Neutrophil (primary cell): ENCODE measurements at regions not wholly inside any gene's neighbourhood (a gene's known extent, or its start where the extent isn't known, plus 50 kb on each side); places are given as distances from the start of the nearest gene placed in this dataset.

ENCODE experiments used
- H3K27ac ChIP-seq: fragments of 200-600 bp; sonication (generic); 2 replicates; pipeline ENCODE4 v1.5.1; 2016; ENCODE audit warnings: mild to moderate bottlenecking, moderate library complexity
- H3K27me3 ChIP-seq: fragments of 200-600 bp; sonication (generic); 2 replicates; pipeline ENCODE4 v1.6.0; 2016; ENCODE audit warnings: mild to moderate bottlenecking
- H3K36me3 ChIP-seq: fragments of 200-600 bp; sonication (generic); 2 replicates; pipeline ENCODE4 v1.5.1; 2017
- H3K4me1 ChIP-seq, 2 experiments: fragments of 200-600 bp in 1 of 2; sonication (generic) in 1 of 2; 1 replicate in 1 of 2; 2 replicates in 1 of 2; pipeline versions ENCODE4 v1.5.1 to v1.6.1; 2013 to 2016; ENCODE audit warnings: low read depth in 1 of 2, low read length in 1 of 2, mild to moderate bottlenecking in 1 of 2, moderate library complexity in 1 of 2; ENCODE audit not compliant: control insufficient read depth in 1 of 2, insufficient read depth in 1 of 2
- H3K4me3 ChIP-seq, 2 experiments: fragments of 200-600 bp in 1 of 2; sonication (generic) in 1 of 2; 1 replicate in 1 of 2; 2 replicates in 1 of 2; pipeline ENCODE4 v1.5.1; 2013 to 2016; ENCODE audit warnings: low read depth in 1 of 2, low read length in 1 of 2, mild to moderate bottlenecking in 1 of 2, moderate library complexity in 1 of 2
- H3K9me3 ChIP-seq: fragments of 200-600 bp; sonication (generic); 2 replicates; pipeline ENCODE4 v1.5.1; 2016
- TF ChIP-seq, protein P1 (sequence below): fragments of 200-600 bp; sonication (generic); IDR thresholded peaks from 2 replicates; pipeline ENCODE4 v1.5.1; 2016; ENCODE audit warnings: antibody characterized with exemption

DNA sequence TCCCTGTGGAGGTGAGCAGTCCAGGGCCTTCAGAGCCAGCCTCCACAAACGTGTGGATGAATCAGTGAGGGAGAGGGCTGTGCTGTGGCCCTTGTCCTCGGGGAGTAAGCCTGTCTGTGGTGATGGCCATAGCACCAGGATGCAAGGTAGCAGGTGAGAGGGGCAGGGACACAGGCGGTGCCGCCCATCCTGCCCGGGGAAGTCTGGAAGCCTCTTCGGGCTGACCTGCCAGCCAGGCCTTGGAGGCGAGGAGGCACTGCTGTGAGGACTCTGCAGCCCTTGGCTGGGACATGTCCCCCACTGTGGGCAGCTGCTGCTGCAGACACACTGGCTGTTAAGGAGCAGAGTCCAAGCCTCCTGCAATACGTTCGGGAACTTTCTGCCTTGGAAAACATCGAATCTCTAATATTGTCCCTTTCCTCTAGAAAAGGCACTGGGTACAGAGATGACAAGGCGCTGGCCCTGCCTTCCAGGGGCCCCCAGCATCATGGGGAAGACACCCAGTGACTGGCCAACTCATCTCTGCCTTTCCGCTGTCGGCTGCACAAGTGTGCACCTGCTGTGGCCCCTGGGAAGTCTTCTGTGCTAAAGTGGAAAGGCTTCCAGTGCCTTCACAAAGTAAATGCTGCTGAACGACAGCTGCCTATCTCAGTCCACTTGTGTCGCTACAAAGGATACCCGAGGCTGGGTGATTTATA, 101.4 kb downstream of the ADRA2C start:
- Histone ChIP-seq H3K27ac (no peak overlapping the region), H3K27me3 (peaks cover 62% of the 10 kb centered on the region)

DNA sequence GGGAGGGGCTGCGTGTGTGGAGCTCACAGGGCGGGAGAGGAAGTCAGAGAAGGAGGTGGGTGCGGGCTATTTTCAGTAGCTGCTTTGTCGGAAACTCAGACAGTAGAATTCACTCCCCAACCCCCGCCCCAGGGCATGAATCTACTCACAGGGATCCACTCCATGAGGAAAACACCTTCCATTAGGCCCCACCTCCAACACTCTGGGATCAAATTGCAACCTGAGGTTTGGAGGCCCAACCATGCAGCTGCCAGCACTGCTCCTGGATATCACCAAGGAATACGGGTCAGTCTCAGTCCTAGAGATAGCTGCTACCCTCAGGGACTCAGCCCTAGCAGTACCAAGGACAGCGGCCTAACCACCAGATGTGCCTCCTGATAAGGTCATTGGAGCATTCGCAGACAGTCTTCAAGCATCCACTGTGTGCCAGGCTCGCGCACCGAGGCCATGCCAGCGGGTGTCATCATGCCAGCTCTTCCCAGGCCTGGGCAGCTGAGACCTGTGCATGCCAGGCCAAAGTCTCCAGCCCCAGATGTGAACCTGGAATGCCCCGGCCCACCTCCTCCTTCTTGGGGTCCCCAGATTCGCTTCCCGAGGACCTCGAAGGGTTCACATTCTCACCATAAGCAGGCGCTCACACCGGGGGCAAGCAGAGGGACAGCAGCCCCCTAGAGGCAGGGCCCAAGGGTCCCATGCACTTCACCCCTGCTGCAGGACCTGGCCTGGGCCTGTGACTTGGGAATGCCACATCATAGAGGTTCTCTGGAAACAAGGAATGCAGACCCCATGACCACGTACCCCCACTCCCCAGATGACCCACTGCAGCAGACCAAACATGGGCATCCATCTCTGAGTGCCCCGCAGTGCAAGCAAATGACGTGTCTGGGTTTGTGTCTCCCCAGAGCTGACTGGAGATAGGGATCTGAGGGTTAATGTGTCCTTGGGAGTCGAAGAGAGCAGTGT, 102.3 kb downstream of the ADRA2C start:
- TF ChIP-seq, protein P1, sequence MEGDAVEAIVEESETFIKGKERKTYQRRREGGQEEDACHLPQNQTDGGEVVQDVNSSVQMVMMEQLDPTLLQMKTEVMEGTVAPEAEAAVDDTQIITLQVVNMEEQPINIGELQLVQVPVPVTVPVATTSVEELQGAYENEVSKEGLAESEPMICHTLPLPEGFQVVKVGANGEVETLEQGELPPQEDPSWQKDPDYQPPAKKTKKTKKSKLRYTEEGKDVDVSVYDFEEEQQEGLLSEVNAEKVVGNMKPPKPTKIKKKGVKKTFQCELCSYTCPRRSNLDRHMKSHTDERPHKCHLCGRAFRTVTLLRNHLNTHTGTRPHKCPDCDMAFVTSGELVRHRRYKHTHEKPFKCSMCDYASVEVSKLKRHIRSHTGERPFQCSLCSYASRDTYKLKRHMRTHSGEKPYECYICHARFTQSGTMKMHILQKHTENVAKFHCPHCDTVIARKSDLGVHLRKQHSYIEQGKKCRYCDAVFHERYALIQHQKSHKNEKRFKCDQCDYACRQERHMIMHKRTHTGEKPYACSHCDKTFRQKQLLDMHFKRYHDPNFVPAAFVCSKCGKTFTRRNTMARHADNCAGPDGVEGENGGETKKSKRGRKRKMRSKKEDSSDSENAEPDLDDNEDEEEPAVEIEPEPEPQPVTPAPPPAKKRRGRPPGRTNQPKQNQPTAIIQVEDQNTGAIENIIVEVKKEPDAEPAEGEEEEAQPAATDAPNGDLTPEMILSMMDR, result no peak
- H3K27me3 ChIP-seq, result peaks cover 62% of the 10 kb centered on the region
- no peaks in the 10 kb centered on the region for H3K36me3 ChIP-seq
- no peaks in the 10 kb centered on the region for H3K4me1 ChIP-seq
- H3K27ac ChIP-seq, result no peak overlapping the region
- no peaks in the 10 kb centered on the region for H3K9me3 ChIP-seq
- no peak overlapping the region for H3K4me3 ChIP-seq

More for the DNA sequence above, 101.4 kb downstream of the ADRA2C start:
- TF ChIP-seq, protein P1, result no peak
- Histone ChIP-seq H3K36me3 (no peaks in the 10 kb centered on the region), H3K4me3 (no peak overlapping the region), H3K4me1 (no peaks in the 10 kb centered on the region), H3K9me3 (no peaks in the 10 kb centered on the region)

DNA sequence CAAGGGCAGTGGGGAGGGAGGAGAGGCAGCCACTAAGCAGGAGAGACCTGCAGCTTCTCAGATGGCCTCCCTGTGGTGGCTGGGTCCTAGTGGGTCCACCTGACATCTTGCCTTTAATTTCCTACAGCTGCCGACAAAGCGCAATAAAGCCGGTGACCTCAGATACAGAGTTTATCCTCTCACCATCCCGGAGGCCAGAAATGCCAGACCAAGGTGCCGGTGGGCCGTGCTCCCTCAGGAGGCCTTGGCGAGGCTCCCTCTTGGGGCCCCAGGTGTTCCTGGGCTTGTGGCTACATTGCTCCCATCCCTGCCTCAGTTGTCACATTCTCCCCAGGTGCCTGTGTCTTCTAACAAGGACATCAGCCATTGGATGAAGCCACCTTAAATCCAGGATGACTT, 103.0 kb downstream of the ADRA2C start:
- H3K36me3 ChIP-seq, result no peaks in the 10 kb centered on the region
- H3K27ac ChIP-seq, result no peak overlapping the region
- H3K4me1 ChIP-seq, result no peaks in the 10 kb centered on the region
- H3K27me3 ChIP-seq, result peaks cover 69% of the 10 kb centered on the region
- TF ChIP-seq, protein P1, result no peak
- no peaks in the 10 kb centered on the region for H3K9me3 ChIP-seq
- H3K4me3 ChIP-seq, result no peak overlapping the region

DNA sequence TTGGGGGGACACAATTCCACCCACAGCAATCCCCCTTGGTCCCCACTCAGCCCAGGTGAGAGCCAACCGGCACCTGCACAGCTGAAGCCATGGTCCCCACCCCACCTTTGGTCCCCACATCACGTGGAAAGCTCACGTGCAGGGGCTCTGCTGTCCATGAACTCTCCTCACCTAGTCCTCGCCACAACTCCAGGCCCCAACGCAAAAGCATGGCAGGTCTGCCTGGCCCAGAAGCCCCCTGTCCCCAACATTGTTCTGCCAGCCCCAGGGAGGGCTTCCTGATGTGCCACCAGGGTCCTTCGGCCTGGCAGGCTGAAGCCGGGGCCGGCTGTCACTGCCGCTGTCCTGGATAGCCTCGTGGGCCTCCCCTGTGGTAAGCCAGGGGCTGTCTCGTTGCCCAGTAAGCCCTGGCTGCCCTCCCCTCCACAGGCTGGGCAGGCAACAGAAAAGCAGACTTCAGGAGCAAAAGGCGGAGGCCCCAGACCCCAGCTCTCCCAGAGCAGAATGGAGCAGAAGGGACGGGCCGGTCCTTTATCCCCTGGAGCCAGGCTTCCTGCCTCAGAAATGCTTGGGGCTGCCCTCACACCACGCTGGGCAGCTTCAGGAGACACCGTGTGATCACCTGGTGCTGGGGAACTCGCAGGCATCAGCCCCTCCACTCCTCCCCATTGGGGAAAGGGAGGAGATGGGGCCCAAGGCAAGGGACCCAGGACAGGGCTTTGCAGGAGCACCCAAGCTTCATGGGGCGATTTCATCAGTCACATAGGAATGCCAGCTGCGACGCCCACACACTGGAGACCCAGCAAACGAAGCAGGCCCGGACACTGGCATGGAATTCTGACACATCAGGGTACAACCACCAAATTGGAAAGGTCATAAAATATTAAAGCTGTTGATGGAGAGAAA, 103.7 kb downstream of the ADRA2C start:
- no peak overlapping the region for H3K4me3 ChIP-seq
- no peaks in the 10 kb centered on the region for H3K9me3 ChIP-seq
- no peaks in the 10 kb centered on the region for H3K36me3 ChIP-seq
- peaks cover 72% of the 10 kb centered on the region for H3K27me3 ChIP-seq
- no peaks in the 10 kb centered on the region for H3K4me1 ChIP-seq
- no peak overlapping the region for H3K27ac ChIP-seq
- TF ChIP-seq, protein P1, result no peak

DNA sequence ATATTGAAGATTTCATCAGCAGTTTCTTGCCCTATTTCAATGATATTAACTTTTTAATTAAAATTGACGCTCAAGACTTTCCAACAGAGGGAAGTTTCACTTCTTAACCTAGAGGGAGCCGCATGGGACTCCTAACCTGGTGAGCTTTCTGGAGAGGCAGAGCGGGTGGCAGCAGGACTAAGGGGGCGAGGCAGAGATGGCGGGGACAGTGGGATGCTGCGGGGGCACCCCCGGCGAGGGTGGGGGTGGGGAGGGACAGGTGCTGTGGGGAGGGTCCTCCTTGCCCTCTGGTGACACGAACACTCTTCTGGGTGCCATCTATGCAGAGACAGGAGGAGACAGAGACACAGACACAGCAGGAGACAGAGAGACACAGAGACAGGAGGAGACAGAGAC, 104.4 kb downstream of the ADRA2C start:
- peaks cover 72% of the 10 kb centered on the region for H3K27me3 ChIP-seq
- TF ChIP-seq, protein P1, result no peak

More for the DNA sequence above, 104.4 kb downstream of the ADRA2C start:
- no peak overlapping the region for H3K27ac ChIP-seq
- no peaks in the 10 kb centered on the region for H3K9me3 ChIP-seq
- no peaks in the 10 kb centered on the region for H3K36me3 ChIP-seq
- H3K4me3 ChIP-seq, result no peak overlapping the region
- H3K4me1 ChIP-seq, result no peaks in the 10 kb centered on the region
